GM21619 (cell line): ENCODE measurements at regions not wholly inside any gene's neighbourhood (a gene's known extent, or its start where the extent isn't known, plus 50 kb on each side); places are given as distances from the start of the nearest gene placed in this dataset.
A peak's percentile ranks its signal among the peaks of the same experiment; 100 is the strongest.
"Not testable (repeated sequence)": the region's sequence is repeated elsewhere in the genome, so short reads cannot be mapped to it uniquely, and the experiment has no call there.

Experiments
- ATAC-seq: cut with Tn5 transposase; IDR thresholded peaks from one replicate; pipeline ENCODE4 v1.9.1; 2021; ENCODE audit not compliant: unreplicated experiment

- no peak for ATAC-seq
Observed at GRCh38 chr4:43089730-43090129, 197.2 kb downstream of the GRXCR1 start.

GRCh38 chr4:43103048-43103447, 210.5 kb downstream of the GRXCR1 start:
- ATAC-seq, result no peak

GRCh38 chr4:43112139-43112538, 219.6 kb downstream of the GRXCR1 start:
- ATAC-seq, result no peak

- ATAC-seq, result no peak
Observed at GRCh38 chr4:43113196-43113595, 220.7 kb downstream of the GRXCR1 start.

GRCh38 chr4:43126595-43126994, 234.1 kb downstream of the GRXCR1 start:
- ATAC-seq, result no peak

- no peak for ATAC-seq
Observed at GRCh38 chr4:43130228-43131021, 237.9 kb downstream of the GRXCR1 start.

GRCh38 chr4:43132010-43132582, 239.6 kb downstream of the GRXCR1 start:
- ATAC-seq, result peak; percentile 90

GRCh38 chr4:43133566-43133965, 241.1 kb downstream of the GRXCR1 start:
- ATAC-seq, result no peak

GRCh38 chr4:43136752-43137151, 244.2 kb downstream of the GRXCR1 start:
- ATAC-seq, result no peak

GRCh38 chr4:43146198-43146597, 253.7 kb downstream of the GRXCR1 start:
- no peak for ATAC-seq

GRCh38 chr4:43148481-43148880, 256.0 kb downstream of the GRXCR1 start:
- ATAC-seq, result no peak

GRCh38 chr4:43163101-43163792, 270.7 kb downstream of the GRXCR1 start:
- no peak for ATAC-seq

GRCh38 chr4:43189741-43190140, 297.2 kb downstream of the GRXCR1 start:
- no peak for ATAC-seq

- not testable (repeated sequence) for ATAC-seq
Observed at GRCh38 chr4:43212576-43212975, 320.1 kb downstream of the GRXCR1 start.

- no peak for ATAC-seq
Observed at GRCh38 chr4:43223820-43224219, 331.3 kb downstream of the GRXCR1 start.

- no peak for ATAC-seq
Observed at GRCh38 chr4:43224559-43224958, 332.0 kb downstream of the GRXCR1 start.

- no peak for ATAC-seq
Observed at GRCh38 chr4:43233321-43233720, 340.8 kb downstream of the GRXCR1 start.

- ATAC-seq, result no peak
Observed at GRCh38 chr4:43234626-43235415, 342.3 kb downstream of the GRXCR1 start.

- ATAC-seq, result no peak
Observed at GRCh38 chr4:43238008-43238407, 345.5 kb downstream of the GRXCR1 start.

- ATAC-seq, result no peak
Observed at GRCh38 chr4:43238585-43238984, 346.1 kb downstream of the GRXCR1 start.

- no peak for ATAC-seq
Observed at GRCh38 chr4:43241104-43241503, 348.6 kb downstream of the GRXCR1 start.
